Right lobe of liver (tissue), 6 donors: ENCODE measurements at regions not wholly inside any gene's neighbourhood (a gene's known extent, or its start where the extent isn't known, plus 50 kb on each side); places are given as distances from the start of the nearest gene placed in this dataset.

Source experiments
- ATAC-seq, 4 donors: fragments of 200-7000 bp; cut with Tn5 transposase; one replicate each; pipeline ENCODE4 v1.9.1; 2020; ENCODE audit warnings: mild to moderate bottlenecking in 4 of 4, moderate library complexity in 4 of 4
- DNase-seq, 3 donors: peaks; one replicate each; pipeline ENCODE4 v3.0.0-alpha.2; 2020
- H3K27ac ChIP-seq, 3 donors: fragments of 200-600 bp; one replicate each; pipeline ENCODE4 v1.8.0; 2022
- H3K27me3 ChIP-seq, 2 donors: fragments of 200-600 bp; one replicate each; pipeline ENCODE4 v1.8.0; 2022
- H3K36me3 ChIP-seq, 4 donors: fragments of 200-600 bp; sonication (generic) in 1 of 4; one replicate each; pipeline versions ENCODE4 v1.5.1 to v1.8.0; 2017 to 2022; ENCODE audit warnings: control low read depth in 1 of 4
- H3K4me1 ChIP-seq, 4 donors: fragments of 200-600 bp; sonication (generic) in 1 of 4; one replicate each; pipeline versions ENCODE4 v1.5.1 to v1.8.0; 2017 to 2022; ENCODE audit warnings: control low read depth in 1 of 4
- H3K4me3 ChIP-seq, 3 donors: fragments of 200-600 bp; one replicate each; pipeline ENCODE4 v1.8.0; 2022
- H3K9me3 ChIP-seq, 4 donors: fragments of 200-600 bp; sonication (generic) in 1 of 4; one replicate each; pipeline versions ENCODE4 v1.5.1 to v1.8.0; 2017 to 2022; ENCODE audit warnings: control low read depth in 1 of 4
- POLR2A ChIP-seq: fragments of 450-650 bp; IDR thresholded peaks from one replicate; pipeline ENCODE4 v1.6.1; 2017; ENCODE audit warnings: antibody characterized with exemption, mild to moderate bottlenecking
- WGBS: methylation state at CpG from one replicate; pipeline ENCODE4 v1.1.6; 2018; ENCODE audit warnings: low coverage, low lambda C conversion rate; ENCODE audit not compliant: insufficient coverage; ENCODE audit errors: missing lambda C conversion rate; 5-methylcytosine and 5-hydroxymethylcytosine counted together
- intact Hi-C, 2 donors: fragments of 100-400 bp; cut with DNase I; formaldehyde crosslinking; loops; one replicate each; pipeline versions ENCODE4 v1.11.2 to v1.14.1; 2022
- TF ChIP-seq, protein P1 (sequence below), 4 donors: fragments of 200-600 bp in 3 of 4; fragments of 450-650 bp in 1 of 4; IDR thresholded peaks; one replicate each; pipeline versions ENCODE4 v1.5.1 to v1.8.0; 2016 to 2022; ENCODE audit warnings: antibody characterized with exemption in 4 of 4, mild to moderate bottlenecking in 2 of 4
- donor health status: DM: no; HTN: yes; CAD: no.
- donor health status: DM: no; HTN: no; CAD: no.
- donor health status: DM: no; HTN: no; CAD: no.
- donor health status: DM: no; HTN: yes; CAD: no.
- donor health status: DM: no; HTN: yes; CAD: no.

DNA sequence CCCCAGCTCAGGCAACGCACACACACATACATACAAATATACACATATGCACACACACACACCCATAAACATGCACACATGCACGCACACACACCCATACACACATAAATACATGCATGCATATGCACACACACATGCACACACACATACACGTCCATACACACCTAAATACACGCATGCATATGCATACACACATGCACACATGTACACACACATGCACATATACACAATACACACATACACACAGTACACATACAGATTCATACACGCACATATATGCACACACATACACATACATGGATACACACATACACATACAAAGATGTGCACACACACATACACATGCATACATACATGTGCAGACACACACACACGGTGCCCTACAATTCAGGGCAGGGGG, 496.6 kb downstream of the TBC1D22A start:
- no peak for TF ChIP-seq POLR2A
- TF ChIP-seq, protein P1, sequence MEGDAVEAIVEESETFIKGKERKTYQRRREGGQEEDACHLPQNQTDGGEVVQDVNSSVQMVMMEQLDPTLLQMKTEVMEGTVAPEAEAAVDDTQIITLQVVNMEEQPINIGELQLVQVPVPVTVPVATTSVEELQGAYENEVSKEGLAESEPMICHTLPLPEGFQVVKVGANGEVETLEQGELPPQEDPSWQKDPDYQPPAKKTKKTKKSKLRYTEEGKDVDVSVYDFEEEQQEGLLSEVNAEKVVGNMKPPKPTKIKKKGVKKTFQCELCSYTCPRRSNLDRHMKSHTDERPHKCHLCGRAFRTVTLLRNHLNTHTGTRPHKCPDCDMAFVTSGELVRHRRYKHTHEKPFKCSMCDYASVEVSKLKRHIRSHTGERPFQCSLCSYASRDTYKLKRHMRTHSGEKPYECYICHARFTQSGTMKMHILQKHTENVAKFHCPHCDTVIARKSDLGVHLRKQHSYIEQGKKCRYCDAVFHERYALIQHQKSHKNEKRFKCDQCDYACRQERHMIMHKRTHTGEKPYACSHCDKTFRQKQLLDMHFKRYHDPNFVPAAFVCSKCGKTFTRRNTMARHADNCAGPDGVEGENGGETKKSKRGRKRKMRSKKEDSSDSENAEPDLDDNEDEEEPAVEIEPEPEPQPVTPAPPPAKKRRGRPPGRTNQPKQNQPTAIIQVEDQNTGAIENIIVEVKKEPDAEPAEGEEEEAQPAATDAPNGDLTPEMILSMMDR (IDR thresholded peaks at IDR 0.05), result no peak
- ATAC-seq, result no peak
- H3K4me3 ChIP-seq, result no peak overlapping the region
- no peaks in the 10 kb centered on the region for H3K27me3 ChIP-seq
- H3K9me3 ChIP-seq, result no peaks in the 10 kb centered on the region
- intact Hi-C loops, result no loop called here
- DNase-seq, result no peak
- no peak overlapping the region for H3K27ac ChIP-seq
- no peaks in the 10 kb centered on the region for H3K4me1 ChIP-seq
- H3K36me3 ChIP-seq, result no peaks in the 10 kb centered on the region
- WGBS, result 53% methylated on average over 4 of the region's 6 CpGs

DNA sequence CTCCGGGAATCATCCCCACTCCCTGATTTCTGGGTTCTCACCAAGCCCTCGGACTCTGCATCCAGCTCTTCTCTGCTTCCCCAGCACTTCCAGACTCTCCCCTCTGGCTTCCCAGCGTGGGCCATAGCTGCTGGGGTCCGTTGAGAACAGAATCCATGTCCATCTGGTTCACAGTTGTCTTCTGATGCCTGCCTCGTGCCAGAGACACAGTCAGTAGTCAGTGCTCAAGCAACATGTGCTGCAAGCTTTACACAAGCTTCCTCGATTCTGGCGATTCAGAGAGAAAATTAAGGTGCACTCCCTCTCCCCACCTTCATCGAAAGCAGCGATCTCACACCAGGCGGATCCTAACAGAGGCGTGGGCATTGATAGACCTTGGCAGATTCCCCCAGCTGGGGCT, 495.5 kb downstream of the TBC1D22A start:
- H3K36me3 ChIP-seq, result no peaks in the 10 kb centered on the region
- WGBS, result 64% methylated on average over 8 of the region's 11 CpGs
- H3K9me3 ChIP-seq, result no peaks in the 10 kb centered on the region
- no peaks in the 10 kb centered on the region for H3K27me3 ChIP-seq
- H3K4me1 ChIP-seq, result no peaks in the 10 kb centered on the region
- no peak for TF ChIP-seq POLR2A
- TF ChIP-seq, protein P1 (IDR thresholded peaks at IDR 0.05), result no peak
- intact Hi-C loops, result no loop called here
- DNase-seq, result no peak
- no peak for ATAC-seq
- H3K27ac ChIP-seq, result no peak overlapping the region
- no peak overlapping the region for H3K4me3 ChIP-seq

DNA sequence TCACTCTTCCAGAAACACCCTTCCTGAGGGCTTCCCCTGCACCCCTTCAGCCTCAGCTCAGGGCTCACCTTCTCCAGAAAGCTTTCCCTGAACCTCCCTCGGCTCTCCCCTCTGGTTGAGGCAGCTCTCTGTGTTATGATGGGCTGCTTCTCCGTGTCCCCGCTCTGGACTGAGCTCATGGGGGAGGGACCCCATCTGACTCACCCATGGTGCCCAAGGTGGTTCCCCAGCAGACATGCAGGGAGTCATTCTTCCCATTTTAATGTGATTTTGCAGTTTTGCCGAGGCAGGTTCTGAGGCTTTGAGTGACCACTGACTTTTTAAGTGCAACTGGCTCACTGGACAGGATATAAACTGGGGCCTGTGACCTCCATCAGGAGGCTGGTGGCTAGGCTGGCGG, 495.1 kb downstream of the TBC1D22A start:
- Histone ChIP-seq H3K4me1 (no peaks in the 10 kb centered on the region), H3K27ac (no peak overlapping the region), H3K9me3 (no peaks in the 10 kb centered on the region), H3K4me3 (no peak overlapping the region), H3K36me3 (no peaks in the 10 kb centered on the region), H3K27me3 (no peaks in the 10 kb centered on the region)
- DNase-seq, result no peak
- ATAC-seq, result no peak
- 64% methylated on average over 3 of the region's 5 CpGs for WGBS
- TF ChIP-seq, protein P1 (IDR thresholded peaks at IDR 0.05), result no peak
- TF ChIP-seq POLR2A, result no peak
- intact Hi-C loops, result no loop called here

DNA sequence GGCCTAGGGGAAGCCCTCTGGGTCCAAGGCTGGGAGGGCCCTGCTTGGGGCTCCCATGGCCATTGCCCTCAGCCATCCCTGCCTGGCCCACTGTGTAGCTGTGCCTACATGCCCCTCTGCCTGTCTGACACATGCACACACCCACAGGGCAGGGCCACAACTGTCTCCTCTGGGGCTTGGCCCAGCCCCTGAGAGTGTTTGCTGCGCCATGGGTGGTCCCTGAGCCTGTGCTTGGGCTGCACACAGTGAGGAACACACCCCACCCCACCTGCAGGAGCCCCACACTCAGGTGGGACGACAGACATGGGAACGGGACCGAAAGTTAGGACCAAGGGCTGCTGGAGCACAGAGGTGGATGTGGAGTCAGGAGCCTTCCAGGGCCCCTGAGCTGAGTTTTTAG, 489.5 kb downstream of the TBC1D22A start:
- H3K36me3 ChIP-seq, result no peaks in the 10 kb centered on the region
- ATAC-seq (peak in 1 of 4 donors; percentile 44), DNase-seq (no peak)
- H3K27me3 ChIP-seq, result no peaks in the 10 kb centered on the region
- no peaks in the 10 kb centered on the region for H3K4me1 ChIP-seq
- TF ChIP-seq POLR2A, result no peak
- TF ChIP-seq, protein P1 (IDR thresholded peaks at IDR 0.05), result no peak
- WGBS, result no CpG with 5 or more reads among the region's 4 CpGs
- H3K4me3 ChIP-seq, result no peak overlapping the region
- no peak overlapping the region for H3K27ac ChIP-seq
- no peaks in the 10 kb centered on the region for H3K9me3 ChIP-seq
- intact Hi-C loops, result no loop called here
